Non-pigmented ciliary epithelial cell (primary cell): ENCODE measurements at regions not wholly inside any gene's neighbourhood (a gene's known extent, or its start where the extent isn't known, plus 50 kb on each side); places are given as distances from the start of the nearest gene placed in this dataset.
A peak's percentile ranks its signal among the peaks of the same experiment; 100 is the strongest.
"Not testable (repeated sequence)": the region's sequence is repeated elsewhere in the genome, so short reads cannot be mapped to it uniquely, and the experiment has no call there.

Experiments
- DNase-seq: peaks from one replicate; pipeline ENCODE4 v3.0.0-alpha.2; 2010; ENCODE audit warnings: low read depth

- no peak for DNase-seq
Measured at GRCh38 chr2:120625865-120626560, 109.7 kb upstream of the GLI2 start.

GRCh38 chr2:120626566-120626965, 109.1 kb upstream of the GLI2 start:
- no peak for DNase-seq

- no peak for DNase-seq
Measured at GRCh38 chr2:120628248-120628647, 107.4 kb upstream of the GLI2 start.

DNA sequence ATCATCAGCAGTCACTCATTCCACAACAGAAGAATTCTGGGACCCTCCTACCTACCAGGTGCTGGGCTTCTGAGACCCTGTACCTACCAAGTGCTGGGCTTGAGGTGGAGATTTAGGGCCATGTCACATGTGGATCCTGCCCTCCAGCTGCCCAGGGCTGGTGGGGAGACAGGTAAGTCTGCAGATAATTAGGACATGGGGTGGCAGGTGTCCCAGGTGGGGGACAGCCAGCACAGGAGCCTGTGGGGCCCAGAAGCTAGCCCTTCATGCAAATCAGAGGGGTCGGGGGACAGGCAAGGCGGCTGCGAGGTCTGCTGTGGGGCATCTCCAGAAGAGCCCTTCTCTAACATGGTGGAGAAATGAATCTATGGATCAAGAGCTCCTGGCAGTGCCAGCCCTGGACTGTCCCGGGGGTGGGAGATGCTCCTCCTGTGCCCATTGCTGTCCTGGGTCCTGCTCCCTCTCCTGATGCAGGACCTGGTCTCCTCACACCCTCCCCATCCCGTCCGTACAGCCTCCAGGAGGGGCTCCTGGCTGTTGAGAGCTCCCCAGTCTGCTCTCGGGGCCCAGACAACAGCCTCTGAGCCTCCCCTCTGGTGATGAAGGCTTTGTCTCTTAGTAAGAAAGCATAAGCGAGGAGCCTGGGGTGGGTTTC, 106.3 kb upstream of the GLI2 start:
- no peak for DNase-seq

DNA sequence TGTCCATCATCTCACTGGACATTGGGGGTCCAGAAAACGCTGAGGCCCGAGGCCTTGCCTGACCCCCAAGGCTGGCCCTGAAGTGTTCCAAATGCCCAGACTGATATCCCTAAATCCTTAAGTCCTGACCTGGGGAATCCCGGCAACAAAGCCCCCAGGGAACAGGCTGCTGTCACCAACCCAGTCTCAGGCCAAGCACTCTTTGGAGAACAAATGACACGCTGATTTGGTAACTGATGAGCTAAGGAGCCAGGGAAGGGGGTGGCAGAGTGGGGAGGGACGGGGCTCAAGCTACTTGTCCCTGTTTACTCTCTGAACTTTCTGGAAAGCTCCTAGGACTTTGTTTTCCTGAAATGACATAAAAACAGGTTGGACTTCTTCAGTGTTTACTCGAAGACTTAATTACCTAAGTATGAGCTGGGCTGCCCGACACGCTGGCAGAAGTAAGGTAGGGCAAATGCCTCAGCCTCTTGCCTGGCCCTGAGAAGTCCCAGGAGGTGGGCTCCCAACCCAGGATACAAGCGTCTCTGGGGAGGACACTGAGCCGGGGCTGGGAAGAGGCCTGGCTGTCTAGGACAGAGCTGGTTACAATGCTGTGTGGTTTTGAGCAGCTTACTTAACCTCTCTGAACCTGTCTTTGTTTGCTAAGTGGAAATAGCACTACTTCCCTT, 105.5 kb upstream of the GLI2 start:
- no peak for DNase-seq

- DNase-seq = no peak
Measured at GRCh38 chr2:120631236-120631635, 104.4 kb upstream of the GLI2 start.

- no peak for DNase-seq
Measured at GRCh38 chr2:120631724-120632123, 103.9 kb upstream of the GLI2 start.

- no peak for DNase-seq
Measured at GRCh38 chr2:120632796-120633646, 102.6 kb upstream of the GLI2 start.

- DNase-seq = no peak
Measured at GRCh38 chr2:120634533-120634932, 101.1 kb upstream of the GLI2 start.

DNA sequence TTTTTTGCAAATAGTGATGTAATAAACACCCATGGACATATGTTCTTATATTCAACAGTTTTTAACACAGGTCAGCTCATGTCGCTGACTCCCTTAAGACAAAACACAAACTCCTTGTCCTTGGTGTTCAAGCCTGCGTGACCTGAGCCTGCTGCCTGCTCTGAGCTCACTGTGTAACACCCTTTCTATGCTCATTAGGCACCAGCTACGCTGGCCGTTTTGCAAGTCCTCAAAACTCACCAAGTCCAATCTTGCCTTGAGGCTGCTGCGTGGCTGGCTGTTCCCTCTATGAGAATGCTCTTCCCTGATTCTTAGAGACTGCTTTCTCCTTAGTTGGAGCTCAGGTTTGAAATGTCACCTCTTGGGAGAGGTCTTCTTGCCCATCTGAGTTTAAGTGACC, 100.5 kb upstream of the GLI2 start:
- no peak for DNase-seq

GRCh38 chr2:120637847-120638246, 97.8 kb upstream of the GLI2 start:
- no peak for DNase-seq

DNA sequence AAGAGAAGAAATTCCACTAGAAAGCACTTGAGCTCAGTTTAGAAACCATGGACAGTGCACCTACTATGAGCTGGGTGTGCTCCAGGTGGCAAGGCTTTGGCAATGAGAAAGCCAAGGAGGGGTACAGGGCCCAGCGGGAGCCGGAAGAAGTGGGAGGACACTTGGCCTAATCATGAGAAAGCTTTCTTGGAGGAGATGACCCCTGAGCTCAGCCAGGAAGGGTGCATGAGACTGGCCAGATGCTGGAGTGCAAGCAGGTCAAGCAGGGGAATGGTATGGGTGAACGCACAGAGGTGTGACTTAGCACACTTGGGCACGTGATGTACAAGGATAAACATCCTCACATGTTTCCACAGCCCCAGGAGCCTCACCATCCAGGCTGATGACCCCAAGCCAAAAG, 97.2 kb upstream of the GLI2 start:
- no peak for DNase-seq

- DNase-seq = peak; percentile 37
Measured at GRCh38 chr2:120641366-120641771, 94.3 kb upstream of the GLI2 start.

DNA sequence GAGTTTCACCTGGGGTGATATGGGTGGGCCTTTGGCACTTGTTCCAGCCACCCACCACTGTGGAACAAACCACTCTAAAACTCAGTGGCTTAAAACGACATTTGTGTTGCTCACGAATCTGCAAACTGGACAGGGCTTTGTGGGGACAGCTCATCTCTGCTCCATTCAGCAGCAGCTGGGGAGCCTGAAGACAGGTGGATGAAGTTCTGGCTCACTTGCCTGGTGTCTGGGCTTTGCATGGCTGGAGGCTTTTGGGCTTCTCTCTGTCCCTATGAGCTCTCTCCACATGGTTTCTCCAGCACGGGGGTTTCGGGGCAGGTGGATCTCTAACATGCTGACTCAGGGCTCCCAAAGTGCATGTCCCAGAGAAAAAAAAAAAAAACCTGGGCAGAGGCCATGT, 93.0 kb upstream of the GLI2 start:
- no peak for DNase-seq

DNA sequence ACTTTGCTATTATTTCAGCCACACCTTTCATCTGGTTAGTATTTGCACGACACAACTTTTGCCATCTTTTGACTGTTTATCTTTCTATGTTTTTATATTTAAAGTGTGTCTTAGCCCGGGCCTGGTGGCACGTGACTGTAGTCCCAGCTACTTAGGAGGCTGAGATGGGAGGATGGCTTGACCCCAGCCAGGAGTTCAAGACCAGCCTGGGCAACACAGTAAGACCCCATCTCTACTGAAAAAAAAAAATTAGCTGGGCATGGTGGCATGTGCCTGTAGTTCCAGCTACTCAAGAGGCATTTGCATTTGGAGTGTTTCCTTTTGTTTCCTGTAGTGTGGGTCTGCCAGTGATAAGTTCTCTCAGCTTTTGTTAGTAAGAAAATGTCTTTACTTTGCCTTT, 88.7 kb upstream of the GLI2 start:
- DNase-seq = no peak

DNA sequence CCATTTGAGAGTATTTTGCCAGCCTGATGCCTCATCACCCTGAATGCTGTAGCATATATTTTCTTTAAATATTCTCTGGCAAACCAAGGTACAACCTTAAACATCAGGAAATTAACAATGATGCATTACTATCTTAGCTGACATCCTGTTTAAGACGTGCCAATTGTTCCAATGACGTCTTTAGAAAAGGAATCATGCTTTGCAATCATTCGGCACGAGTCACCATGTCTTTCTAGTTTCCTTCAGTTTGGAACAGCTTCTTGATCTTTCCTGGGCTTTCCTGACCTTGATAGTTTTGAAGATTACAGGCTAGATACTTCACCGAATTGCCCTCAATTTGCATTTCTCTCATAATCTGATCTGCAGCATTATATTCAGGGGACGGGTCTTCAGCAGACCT, 88.2 kb upstream of the GLI2 start:
- no peak for DNase-seq

- DNase-seq = not testable (repeated sequence)
Measured at GRCh38 chr2:120649381-120649780, 86.3 kb upstream of the GLI2 start.

GRCh38 chr2:120650022-120650644, 85.5 kb upstream of the GLI2 start:
- DNase-seq = no peak

DNA sequence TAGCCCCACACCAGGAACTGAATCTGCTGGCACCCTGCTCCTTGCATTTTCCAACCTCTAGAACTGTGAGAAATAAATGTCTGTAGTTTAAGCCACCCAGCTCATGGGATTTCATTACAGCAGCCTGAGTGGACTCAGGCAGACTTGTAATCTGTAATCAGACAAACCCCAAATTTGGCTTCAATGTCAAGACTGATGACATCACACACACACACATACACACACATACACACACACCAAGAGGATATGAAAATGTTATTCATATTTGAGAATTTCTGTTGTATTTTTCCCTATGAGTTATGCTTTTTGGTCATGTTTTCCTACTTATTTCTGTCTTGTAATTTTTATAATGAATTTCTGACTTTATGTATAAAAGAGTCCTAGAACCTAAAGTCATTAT, 83.8 kb upstream of the GLI2 start:
- DNase-seq = no peak

DNA sequence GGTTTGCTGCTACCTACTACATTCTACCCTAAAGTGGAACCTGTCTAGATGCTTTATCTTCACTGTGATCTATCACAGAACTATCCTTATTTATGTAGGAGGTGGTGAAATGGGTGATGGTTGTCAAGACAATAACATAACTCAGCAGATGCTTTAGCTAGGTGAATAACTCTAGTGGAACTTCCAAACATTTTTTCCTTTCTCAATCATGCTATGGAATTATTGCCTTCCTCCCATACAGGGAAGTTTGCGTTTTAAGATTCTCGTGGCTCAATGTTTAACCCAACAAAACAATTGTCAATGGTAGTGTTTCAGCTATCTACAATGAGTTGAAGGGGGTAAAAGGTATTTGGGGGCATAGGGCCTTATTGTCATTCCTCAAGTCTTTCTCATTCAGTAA, 82.6 kb upstream of the GLI2 start:
- DNase-seq = no peak

- DNase-seq = no peak
Measured at GRCh38 chr2:120653871-120654270, 81.8 kb upstream of the GLI2 start.
